GM23338 (cell line): ENCODE measurements at regions not wholly inside any gene's neighbourhood (a gene's known extent, or its start where the extent isn't known, plus 50 kb on each side); places are given as distances from the start of the nearest gene placed in this dataset.

Experiments used
- ATAC-seq: fragments of 200-7000 bp; cut with Tn5 transposase; 3 replicates; pipeline ENCODE4 v1.9.1; 2020
- DNase-seq: peaks from one replicate; pipeline ENCODE4 v3.0.0-alpha.2; 2015; ENCODE audit warnings: low spot score
- H2AFZ ChIP-seq: fragments of 200-600 bp; sonication (generic); 2 replicates; pipeline ENCODE4 v1.8.0; 2016; ENCODE audit warnings: antibody characterized with exemption, mild to moderate bottlenecking, moderate library complexity
- H3F3A ChIP-seq: fragments of 200-600 bp; sonication (generic); replicated peaks from 2 replicates; pipeline ENCODE4 v1.8.0; 2017; ENCODE audit warnings: antibody characterized with exemption, mixed run types, low read depth
- H3K27ac ChIP-seq: fragments of 200-600 bp; sonication (generic); 2 replicates; pipeline ENCODE4 v1.6.1; 2016; ENCODE audit warnings: low read depth
- H3K27me3 ChIP-seq: fragments of 200-600 bp; sonication (generic); 2 replicates; pipeline ENCODE4 v1.8.0; 2016; ENCODE audit warnings: mild to moderate bottlenecking, mixed run types, moderate library complexity; ENCODE audit not compliant: insufficient read depth
- H3K36me3 ChIP-seq: fragments of 200-600 bp; sonication (generic); 2 replicates; pipeline ENCODE4 v1.8.0; 2016; ENCODE audit warnings: mild to moderate bottlenecking; ENCODE audit not compliant: insufficient read depth
- H3K4me1 ChIP-seq: fragments of 200-600 bp; sonication (generic); 2 replicates; pipeline ENCODE4 v1.8.0; 2016; ENCODE audit warnings: mild to moderate bottlenecking, moderate library complexity; ENCODE audit not compliant: insufficient read depth
- H3K4me2 ChIP-seq: fragments of 200-600 bp; sonication (generic); 2 replicates; pipeline ENCODE4 v1.7.1; 2017; ENCODE audit warnings: mixed run types
- H3K4me3 ChIP-seq: fragments of 200-600 bp; sonication (generic); 2 replicates; pipeline ENCODE4 v1.6.1; 2016; ENCODE audit warnings: mixed run types
- H3K79me2 ChIP-seq: fragments of 200-600 bp; sonication (generic); replicated peaks from 2 replicates; pipeline ENCODE4 v1.8.0; 2017; ENCODE audit warnings: mild to moderate bottlenecking; ENCODE audit not compliant: insufficient read depth
- H3K9me2 ChIP-seq: fragments of 200-600 bp; sonication (generic); 2 replicates; pipeline ENCODE4 v1.8.0; 2017; ENCODE audit not compliant: insufficient read depth
- H4K20me1 ChIP-seq: fragments of 200-600 bp; sonication (generic); replicated peaks from 2 replicates; pipeline ENCODE4 v1.8.0; 2017; ENCODE audit warnings: mild to moderate bottlenecking; ENCODE audit not compliant: insufficient read depth
- H3K27ac Mint-ChIP-seq: 2 replicates; pipeline ENCODE4 v1.8.0; 2020; ENCODE audit warnings: inconsistent platforms, mild to moderate bottlenecking, moderate library complexity, mixed read lengths
- H3K27me3 Mint-ChIP-seq: 3 replicates; pipeline ENCODE4 v1.8.0; 2022; ENCODE audit warnings: low read depth, mild to moderate bottlenecking, moderate library complexity, mixed read lengths, inconsistent platforms; ENCODE audit not compliant: insufficient read depth, poor library complexity
- H3K36me3 Mint-ChIP-seq: 3 replicates; pipeline ENCODE4 v1.8.0; 2021; ENCODE audit warnings: low read depth, mild to moderate bottlenecking, inconsistent platforms, moderate library complexity, mixed read lengths
- H3K4me1 Mint-ChIP-seq: 3 replicates; pipeline ENCODE4 v1.8.0; 2020; ENCODE audit warnings: mild to moderate bottlenecking, inconsistent platforms, mixed read lengths
- H3K4me3 Mint-ChIP-seq: 3 replicates; pipeline ENCODE4 v1.8.0; 2021; ENCODE audit warnings: moderate library complexity, mild to moderate bottlenecking, inconsistent platforms, mixed read lengths
- H3K9me3 Mint-ChIP-seq: 3 replicates; pipeline ENCODE4 v1.8.0; 2020; ENCODE audit warnings: moderate library complexity, mild to moderate bottlenecking, inconsistent platforms, mixed read lengths
- CREB1 ChIP-seq: fragments of 250-450 bp; sonication (Bioruptor Pico); IDR thresholded peaks from 2 replicates; pipeline ENCODE4 v1.5.0; 2020; ENCODE audit warnings: low read depth, mild to moderate bottlenecking, moderate library complexity
- CTCF ChIP-seq, 2 experiments: fragments of 200-600 bp in 1 of 2; sonication (generic) in 1 of 2; conservative IDR thresholded peaks; 2 replicates each; pipeline versions ENCODE4 v1.5.1 to v1.6.1; 2016 to 2017; ENCODE audit warnings: antibody characterized with exemption in 2 of 2, low read depth in 2 of 2, mild to moderate bottlenecking in 2 of 2, moderate library complexity in 1 of 2
- EZH2 ChIP-seq: fragments of 200-600 bp; sonication (generic); IDR thresholded peaks from one replicate; pipeline ENCODE4 v1.8.0; 2017; ENCODE audit warnings: antibody characterized with exemption, mild to moderate bottlenecking, low read depth; ENCODE audit not compliant: unreplicated experiment
- EZH2phosphoT487 ChIP-seq: fragments of 200-600 bp; sonication (generic); IDR thresholded peaks from one replicate; pipeline ENCODE4 v1.8.1; 2018; ENCODE audit warnings: antibody characterized with exemption; ENCODE audit not compliant: unreplicated experiment
- NANOG ChIP-seq: IDR thresholded peaks from 2 replicates; pipeline ENCODE4 v1.6.1; 2016; ENCODE audit warnings: antibody characterized with exemption, borderline replicate concordance
- POLR2AphosphoS5 ChIP-seq: IDR thresholded peaks from 2 replicates; pipeline ENCODE4 v1.6.1; 2016; ENCODE audit warnings: antibody characterized with exemption, low read depth
- TF ChIP-seq, protein P1 (sequence below): fragments of 250-450 bp; sonication (Bioruptor Pico); IDR thresholded peaks from 2 replicates; pipeline ENCODE4 v1.5.0; 2020; ENCODE audit warnings: mild to moderate bottlenecking, moderate library complexity
- TF ChIP-seq, protein P2 (sequence below): IDR thresholded peaks from one replicate; pipeline ENCODE4 v1.6.1; 2018; ENCODE audit warnings: antibody characterized with exemption; ENCODE audit not compliant: unreplicated experiment

- no peaks in the 10 kb centered on the region for H4K20me1 ChIP-seq
- TF ChIP-seq CTCF (conservative IDR thresholded peaks at IDR 0.05; ENCODE audit: low read depth in 2 of 2) (no peak), EZH2phosphoT487 (no peak), EZH2 (no peak), CREB1 (CRISPR knock-in tag) (no peak), POLR2AphosphoS5 (no peak), NANOG (no peak)
- TF ChIP-seq, protein P1, sequence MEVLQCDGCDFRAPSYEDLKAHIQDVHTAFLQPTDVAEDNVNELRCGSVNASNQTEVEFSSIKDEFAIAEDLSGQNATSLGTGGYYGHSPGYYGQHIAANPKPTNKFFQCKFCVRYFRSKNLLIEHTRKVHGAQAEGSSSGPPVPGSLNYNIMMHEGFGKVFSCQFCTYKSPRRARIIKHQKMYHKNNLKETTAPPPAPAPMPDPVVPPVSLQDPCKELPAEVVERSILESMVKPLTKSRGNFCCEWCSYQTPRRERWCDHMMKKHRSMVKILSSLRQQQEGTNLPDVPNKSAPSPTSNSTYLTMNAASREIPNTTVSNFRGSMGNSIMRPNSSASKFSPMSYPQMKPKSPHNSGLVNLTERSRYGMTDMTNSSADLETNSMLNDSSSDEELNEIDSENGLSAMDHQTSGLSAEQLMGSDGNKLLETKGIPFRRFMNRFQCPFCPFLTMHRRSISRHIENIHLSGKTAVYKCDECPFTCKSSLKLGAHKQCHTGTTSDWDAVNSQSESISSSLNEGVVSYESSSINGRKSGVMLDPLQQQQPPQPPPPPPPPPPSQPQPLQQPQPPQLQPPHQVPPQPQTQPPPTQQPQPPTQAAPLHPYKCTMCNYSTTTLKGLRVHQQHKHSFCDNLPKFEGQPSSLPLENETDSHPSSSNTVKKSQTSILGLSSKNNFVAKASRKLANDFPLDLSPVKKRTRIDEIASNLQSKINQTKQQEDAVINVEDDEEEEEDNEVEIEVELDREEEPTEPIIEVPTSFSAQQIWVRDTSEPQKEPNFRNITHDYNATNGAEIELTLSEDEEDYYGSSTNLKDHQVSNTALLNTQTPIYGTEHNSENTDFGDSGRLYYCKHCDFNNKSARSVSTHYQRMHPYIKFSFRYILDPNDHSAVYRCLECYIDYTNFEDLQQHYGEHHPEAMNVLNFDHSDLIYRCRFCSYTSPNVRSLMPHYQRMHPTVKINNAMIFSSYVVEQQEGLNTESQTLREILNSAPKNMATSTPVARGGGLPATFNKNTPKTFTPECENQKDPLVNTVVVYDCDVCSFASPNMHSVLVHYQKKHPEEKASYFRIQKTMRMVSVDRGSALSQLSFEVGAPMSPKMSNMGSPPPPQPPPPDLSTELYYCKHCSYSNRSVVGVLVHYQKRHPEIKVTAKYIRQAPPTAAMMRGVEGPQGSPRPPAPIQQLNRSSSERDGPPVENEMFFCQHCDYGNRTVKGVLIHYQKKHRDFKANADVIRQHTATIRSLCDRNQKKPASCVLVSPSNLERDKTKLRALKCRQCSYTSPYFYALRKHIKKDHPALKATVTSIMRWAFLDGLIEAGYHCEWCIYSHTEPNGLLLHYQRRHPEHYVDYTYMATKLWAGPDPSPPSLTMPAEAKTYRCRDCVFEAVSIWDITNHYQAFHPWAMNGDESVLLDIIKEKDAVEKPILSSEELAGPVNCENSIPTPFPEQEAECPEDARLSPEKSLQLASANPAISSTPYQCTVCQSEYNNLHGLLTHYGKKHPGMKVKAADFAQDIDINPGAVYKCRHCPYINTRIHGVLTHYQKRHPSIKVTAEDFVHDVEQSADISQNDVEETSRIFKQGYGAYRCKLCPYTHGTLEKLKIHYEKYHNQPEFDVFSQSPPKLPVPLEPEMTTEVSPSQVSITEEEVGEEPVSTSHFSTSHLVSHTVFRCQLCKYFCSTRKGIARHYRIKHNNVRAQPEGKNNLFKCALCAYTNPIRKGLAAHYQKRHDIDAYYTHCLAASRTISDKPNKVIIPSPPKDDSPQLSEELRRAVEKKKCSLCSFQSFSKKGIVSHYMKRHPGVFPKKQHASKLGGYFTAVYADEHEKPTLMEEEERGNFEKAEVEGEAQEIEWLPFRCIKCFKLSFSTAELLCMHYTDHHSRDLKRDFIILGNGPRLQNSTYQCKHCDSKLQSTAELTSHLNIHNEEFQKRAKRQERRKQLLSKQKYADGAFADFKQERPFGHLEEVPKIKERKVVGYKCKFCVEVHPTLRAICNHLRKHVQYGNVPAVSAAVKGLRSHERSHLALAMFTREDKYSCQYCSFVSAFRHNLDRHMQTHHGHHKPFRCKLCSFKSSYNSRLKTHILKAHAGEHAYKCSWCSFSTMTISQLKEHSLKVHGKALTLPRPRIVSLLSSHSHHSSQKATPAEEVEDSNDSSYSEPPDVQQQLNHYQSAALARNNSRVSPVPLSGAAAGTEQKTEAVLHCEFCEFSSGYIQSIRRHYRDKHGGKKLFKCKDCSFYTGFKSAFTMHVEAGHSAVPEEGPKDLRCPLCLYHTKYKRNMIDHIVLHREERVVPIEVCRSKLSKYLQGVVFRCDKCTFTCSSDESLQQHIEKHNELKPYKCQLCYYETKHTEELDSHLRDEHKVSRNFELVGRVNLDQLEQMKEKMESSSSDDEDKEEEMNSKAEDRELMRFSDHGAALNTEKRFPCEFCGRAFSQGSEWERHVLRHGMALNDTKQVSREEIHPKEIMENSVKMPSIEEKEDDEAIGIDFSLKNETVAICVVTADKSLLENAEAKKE (CRISPR knock-in tag), result no peak
- TF ChIP-seq, protein P2, sequence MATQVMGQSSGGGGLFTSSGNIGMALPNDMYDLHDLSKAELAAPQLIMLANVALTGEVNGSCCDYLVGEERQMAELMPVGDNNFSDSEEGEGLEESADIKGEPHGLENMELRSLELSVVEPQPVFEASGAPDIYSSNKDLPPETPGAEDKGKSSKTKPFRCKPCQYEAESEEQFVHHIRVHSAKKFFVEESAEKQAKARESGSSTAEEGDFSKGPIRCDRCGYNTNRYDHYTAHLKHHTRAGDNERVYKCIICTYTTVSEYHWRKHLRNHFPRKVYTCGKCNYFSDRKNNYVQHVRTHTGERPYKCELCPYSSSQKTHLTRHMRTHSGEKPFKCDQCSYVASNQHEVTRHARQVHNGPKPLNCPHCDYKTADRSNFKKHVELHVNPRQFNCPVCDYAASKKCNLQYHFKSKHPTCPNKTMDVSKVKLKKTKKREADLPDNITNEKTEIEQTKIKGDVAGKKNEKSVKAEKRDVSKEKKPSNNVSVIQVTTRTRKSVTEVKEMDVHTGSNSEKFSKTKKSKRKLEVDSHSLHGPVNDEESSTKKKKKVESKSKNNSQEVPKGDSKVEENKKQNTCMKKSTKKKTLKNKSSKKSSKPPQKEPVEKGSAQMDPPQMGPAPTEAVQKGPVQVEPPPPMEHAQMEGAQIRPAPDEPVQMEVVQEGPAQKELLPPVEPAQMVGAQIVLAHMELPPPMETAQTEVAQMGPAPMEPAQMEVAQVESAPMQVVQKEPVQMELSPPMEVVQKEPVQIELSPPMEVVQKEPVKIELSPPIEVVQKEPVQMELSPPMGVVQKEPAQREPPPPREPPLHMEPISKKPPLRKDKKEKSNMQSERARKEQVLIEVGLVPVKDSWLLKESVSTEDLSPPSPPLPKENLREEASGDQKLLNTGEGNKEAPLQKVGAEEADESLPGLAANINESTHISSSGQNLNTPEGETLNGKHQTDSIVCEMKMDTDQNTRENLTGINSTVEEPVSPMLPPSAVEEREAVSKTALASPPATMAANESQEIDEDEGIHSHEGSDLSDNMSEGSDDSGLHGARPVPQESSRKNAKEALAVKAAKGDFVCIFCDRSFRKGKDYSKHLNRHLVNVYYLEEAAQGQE, result no peak
- H3K9me2 ChIP-seq, result peaks cover 8% of the 10 kb centered on the region; the same call in 1 of the 2 replicates
- Mint-ChIP-seq H3K4me3 (no peak overlapping the region), H3K36me3 (no peaks in the 10 kb centered on the region; the same call in 2 of the 3 replicates), H3K9me3 (peaks cover 20% of the 10 kb centered on the region), H3K27ac (no peak overlapping the region), H3K27me3 (peaks cover 2% of the 10 kb centered on the region), H3K4me1 (peaks cover 2% of the 10 kb centered on the region; the same call in 2 of the 3 replicates)
- no peak overlapping the region for H3K4me2 ChIP-seq
- H3K27me3 ChIP-seq, result no peaks in the 10 kb centered on the region
- no peaks in the 10 kb centered on the region for H3K79me2 ChIP-seq
- no peak overlapping the region for H3K27ac ChIP-seq
- H3K4me1 ChIP-seq, result no peaks in the 10 kb centered on the region
- no peak overlapping the region for H3K4me3 ChIP-seq
- ATAC-seq (no peak), DNase-seq (no peak)
- H3K36me3 ChIP-seq, result no peaks in the 10 kb centered on the region
- H3F3A ChIP-seq, result no peaks in the 10 kb centered on the region
- no peak overlapping the region for H2AFZ ChIP-seq
These were observed 121.7 kb downstream of the FAM204A start for GRCh38 chr10:118220346-118220850.
